ENCODE measurements at regions not wholly inside any gene's neighbourhood (a gene's known extent, or its start where the extent isn't known, plus 50 kb on each side); places are given as distances from the start of the nearest gene placed in this dataset.

- WGBS (ENCODE audit: missing lambda C conversion rate), result 41% methylated on average over 5 of the region's 5 CpGs
- no peak overlapping the region for H3K4me2 ChIP-seq
- ChIA-PET CTCF (interaction anchor here (0.6 to 1.5 kb wide), 4 partner anchors 12 to 93 kb away, joined by 3 read pairs; no protein-coding TSS in a partner anchor), POLR2A (no interaction called here)
- no peak for FAIRE-seq
- no peaks in the 10 kb centered on the region for H3K9me3 ChIP-seq
- peak in 1 of 2 experiments; percentile 5 for DNase-seq (ENCODE audit: low read depth in 1 of 2, low spot score in 1 of 2)
- no peak overlapping the region for H3K4me3 ChIP-seq
- ATAC-seq, result peak in 1 of 2 experiments; percentile 88; a peak in 4 of 6 replicates
- H3K4me1 ChIP-seq, result no peaks in the 10 kb centered on the region
- H3K27ac ChIP-seq, result no peak overlapping the region
- TF ChIP-seq ELK1 (IDR thresholded peaks at IDR 0.05; ENCODE audit: low read depth, low read length) (no peak), BCL3 (IDR thresholded peaks at IDR 0.05) (no peak), SMC3 (IDR thresholded peaks at IDR 0.05) (no peak), FOSL2 (IDR thresholded peaks at IDR 0.05) (no peak), FOSL2 (CRISPR knock-in tag; IDR thresholded peaks at IDR 0.05) (no peak), RNF2 (IDR thresholded peaks at IDR 0.05; ENCODE audit: borderline replicate concordance, low read depth) (no peak), GATA3 (IDR thresholded peaks at IDR 0.05; ENCODE audit: borderline replicate concordance) (no peak), HDAC2 (IDR thresholded peaks at IDR 0.05) (no peak), REST (IDR thresholded peaks at IDR 0.05) (no peak), HOXB5 (CRISPR knock-in tag; IDR thresholded peaks at IDR 0.05) (no peak), HOXB13 (CRISPR knock-in tag; IDR thresholded peaks at IDR 0.05; ENCODE audit: low read depth) (no peak), MYC (IDR thresholded peaks at IDR 0.05; ENCODE audit: borderline replicate concordance, low read length) (no peak), EP300 (IDR thresholded peaks at IDR 0.05) (no peak), CBX2 (IDR thresholded peaks at IDR 0.05; ENCODE audit: borderline replicate concordance, low read depth) (no peak), HOXA7 (CRISPR knock-in tag; IDR thresholded peaks at IDR 0.05) (no peak), CEBPB (IDR thresholded peaks at IDR 0.05) (no peak), FOXS1 (CRISPR knock-in tag; IDR thresholded peaks at IDR 0.05) (no peak), KDM5A (IDR thresholded peaks at IDR 0.05) (no peak)
These were observed 156.1 kb upstream of the HNRNPA3 start for GRCh38 chr2:177056481-177056929.

GRCh38 chr2:177058747-177059146 lies 153.8 kb upstream of the HNRNPA3 start:
- DNase-seq (ENCODE audit: low read depth in 1 of 2, low spot score in 1 of 2), result no peak
- no peak overlapping the region for H3K4me2 ChIP-seq
- no peaks in the 10 kb centered on the region for H3K4me1 ChIP-seq
- no peak for ATAC-seq
- H3K4me3 ChIP-seq, result no peak overlapping the region
- H3K9me3 ChIP-seq, result no peaks in the 10 kb centered on the region
- H3K27ac ChIP-seq, result no peak overlapping the region
- ChIA-PET CTCF (interaction anchor here (0.7 kb wide), 1 partner anchor 824 kb away, joined by 3 read pairs; no protein-coding TSS in a partner anchor), POLR2A (no interaction called here)
- TF ChIP-seq HES2 (IDR thresholded peaks at IDR 0.05), result no peak
- TF ChIP-seq HOXA7 (CRISPR knock-in tag; IDR thresholded peaks at IDR 0.05), result no peak
- TF ChIP-seq CEBPB (IDR thresholded peaks at IDR 0.05), result no peak
- no peak for TF ChIP-seq ZFP36 (IDR thresholded peaks at IDR 0.05; ENCODE audit: borderline replicate concordance, partially characterized antibody)
- TF ChIP-seq CHD4 (IDR thresholded peaks at IDR 0.05; ENCODE audit: borderline replicate concordance), result no peak
- no peak for TF ChIP-seq USF2 (IDR thresholded peaks at IDR 0.05)
- TF ChIP-seq JUNB (IDR thresholded peaks at IDR 0.05), result no peak
- no peak for TF ChIP-seq RAD21 (conservative IDR thresholded peaks at IDR 0.05 in 1 of 2, IDR thresholded peaks at IDR 0.05 in 1 of 2)
- TF ChIP-seq MYC (IDR thresholded peaks at IDR 0.05; ENCODE audit: borderline replicate concordance, low read length), result no peak
- TF ChIP-seq RCOR1 (IDR thresholded peaks at IDR 0.05; ENCODE audit: low read depth, low read length), result no peak
- TF ChIP-seq RFX5 (IDR thresholded peaks at IDR 0.05), result no peak
- no peak for FAIRE-seq

Measured in A549 (cell line).